ENCODE measurements at regions not wholly inside any gene's neighbourhood (a gene's known extent, or its start where the extent isn't known, plus 50 kb on each side); places are given as distances from the start of the nearest gene placed in this dataset.

DNA sequence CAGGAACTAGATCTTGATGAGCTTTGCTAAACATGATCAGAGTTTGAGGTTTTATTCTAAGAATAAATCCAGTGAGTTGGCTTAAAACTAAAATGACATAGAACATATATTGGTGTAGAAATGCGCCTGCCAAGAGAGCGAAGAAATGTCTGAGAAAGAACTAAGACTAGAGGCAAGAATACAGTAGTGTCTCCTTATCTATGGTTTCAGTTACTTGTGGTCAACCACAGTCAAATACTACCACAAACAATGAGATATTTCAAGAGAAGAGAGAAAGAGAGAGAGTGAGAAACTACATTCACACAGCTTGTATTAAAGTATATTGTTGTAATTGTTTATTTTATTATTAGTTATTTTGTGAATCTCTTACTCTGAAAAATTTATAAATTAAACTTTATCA is 254.4 kb upstream of the CDH10 start:
- DNase-seq (ENCODE audit: extremely low spot score), result no peak
- TF ChIP-seq, protein P1, sequence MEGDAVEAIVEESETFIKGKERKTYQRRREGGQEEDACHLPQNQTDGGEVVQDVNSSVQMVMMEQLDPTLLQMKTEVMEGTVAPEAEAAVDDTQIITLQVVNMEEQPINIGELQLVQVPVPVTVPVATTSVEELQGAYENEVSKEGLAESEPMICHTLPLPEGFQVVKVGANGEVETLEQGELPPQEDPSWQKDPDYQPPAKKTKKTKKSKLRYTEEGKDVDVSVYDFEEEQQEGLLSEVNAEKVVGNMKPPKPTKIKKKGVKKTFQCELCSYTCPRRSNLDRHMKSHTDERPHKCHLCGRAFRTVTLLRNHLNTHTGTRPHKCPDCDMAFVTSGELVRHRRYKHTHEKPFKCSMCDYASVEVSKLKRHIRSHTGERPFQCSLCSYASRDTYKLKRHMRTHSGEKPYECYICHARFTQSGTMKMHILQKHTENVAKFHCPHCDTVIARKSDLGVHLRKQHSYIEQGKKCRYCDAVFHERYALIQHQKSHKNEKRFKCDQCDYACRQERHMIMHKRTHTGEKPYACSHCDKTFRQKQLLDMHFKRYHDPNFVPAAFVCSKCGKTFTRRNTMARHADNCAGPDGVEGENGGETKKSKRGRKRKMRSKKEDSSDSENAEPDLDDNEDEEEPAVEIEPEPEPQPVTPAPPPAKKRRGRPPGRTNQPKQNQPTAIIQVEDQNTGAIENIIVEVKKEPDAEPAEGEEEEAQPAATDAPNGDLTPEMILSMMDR (IDR thresholded peaks at IDR 0.05; ENCODE audit: control extremely low read depth, extremely low read depth, low read depth, missing control alignments), result no peak
- ChIA-PET POLR2A (no interaction called here), CTCF (interaction anchor here (1.1 kb wide), 1 partner anchor 9 kb away, joined by 3 read pairs; no protein-coding TSS in a partner anchor)

DNA sequence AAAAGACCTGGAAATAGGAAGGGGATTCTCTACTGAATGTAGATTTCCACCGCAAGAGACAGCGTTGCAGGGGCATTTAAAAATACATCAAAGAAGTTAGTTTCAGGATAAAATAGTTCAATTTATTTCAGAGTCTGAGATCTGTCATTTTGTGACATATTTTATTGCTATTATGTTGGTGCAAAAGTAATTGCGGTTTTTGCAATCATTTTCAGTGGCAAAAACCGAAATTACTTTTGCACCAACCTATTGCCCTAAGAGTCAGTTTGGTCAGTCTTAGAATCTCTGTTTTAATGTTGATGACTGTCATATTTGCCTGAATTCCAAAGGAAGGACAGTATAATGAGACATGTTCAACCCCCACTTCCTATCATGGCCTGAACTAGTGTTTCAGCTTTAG is 219.5 kb upstream of the CDH10 start:
- DNase-seq (ENCODE audit: extremely low spot score), result no peak
- TF ChIP-seq, protein P1 (IDR thresholded peaks at IDR 0.05; ENCODE audit: control extremely low read depth, extremely low read depth, low read depth, missing control alignments), result no peak
- POLR2A ChIA-PET, result no interaction called here
- CTCF ChIA-PET, result no interaction called here

DNA sequence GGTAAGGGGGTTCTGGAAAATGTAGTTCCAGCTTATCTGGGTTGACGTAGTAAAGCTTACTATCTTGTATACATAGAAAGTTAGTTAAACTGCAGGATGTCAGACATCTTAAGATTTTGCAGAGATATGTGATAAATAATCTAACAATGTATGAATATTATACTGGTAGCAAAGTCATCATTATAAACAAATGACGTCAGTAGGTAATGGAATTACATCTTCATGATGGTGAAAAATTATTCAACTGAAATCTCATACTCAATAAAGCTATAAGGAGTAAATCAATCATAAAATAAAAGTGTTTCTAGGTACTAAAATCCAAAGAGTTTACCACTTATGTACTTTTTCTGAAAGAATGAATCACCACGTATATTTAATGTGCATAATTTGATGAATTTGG is 217.3 kb upstream of the CDH10 start:
- no peak for DNase-seq (ENCODE audit: extremely low spot score)
- ChIA-PET POLR2A (no interaction called here), CTCF (no interaction called here)
- TF ChIP-seq, protein P1 (IDR thresholded peaks at IDR 0.05; ENCODE audit: control extremely low read depth, extremely low read depth, low read depth, missing control alignments), result no peak

DNA sequence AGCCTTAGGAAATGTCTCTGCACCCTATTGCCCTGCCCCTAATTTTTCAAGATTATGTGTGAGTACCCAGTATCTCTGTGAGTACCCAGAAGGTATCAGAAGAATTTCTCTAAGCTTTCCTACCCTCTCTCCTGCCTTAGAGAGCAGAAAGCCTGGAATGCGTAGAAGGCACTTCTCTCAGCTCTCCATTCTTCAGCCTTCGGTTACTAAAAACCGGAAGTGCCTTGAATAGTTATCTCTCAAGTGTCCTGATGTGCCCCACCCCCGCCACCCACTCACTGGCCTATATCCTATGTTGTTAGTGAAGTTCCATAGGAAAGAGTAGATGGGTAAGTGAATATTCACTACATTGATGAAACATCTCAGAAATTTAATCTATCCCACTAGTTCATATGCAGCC is 210.7 kb upstream of the CDH10 start:
- CTCF ChIA-PET, result no interaction called here
- TF ChIP-seq, protein P1 (IDR thresholded peaks at IDR 0.05; ENCODE audit: control extremely low read depth, extremely low read depth, low read depth, missing control alignments), result no peak

DNA sequence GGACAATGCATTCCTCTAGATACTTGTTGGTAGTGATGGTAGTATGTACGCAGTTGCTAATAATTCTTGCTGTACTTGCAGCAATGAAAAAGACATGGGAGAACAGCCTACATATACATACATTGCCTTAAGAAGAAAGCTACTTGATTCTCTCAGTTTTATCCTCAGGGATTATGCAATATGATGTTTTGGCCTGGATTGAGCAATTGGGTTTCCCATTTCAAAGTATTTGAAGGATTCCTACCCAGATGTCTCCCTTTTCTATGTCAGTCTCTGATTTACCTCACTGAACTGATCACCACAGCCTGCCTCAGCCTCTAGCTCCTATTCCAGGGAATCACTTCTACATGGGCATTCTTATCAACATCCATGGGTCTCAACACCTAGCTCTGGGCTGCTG is 210.1 kb upstream of the CDH10 start:
- CTCF ChIA-PET, result no interaction called here
- POLR2A ChIA-PET, result no interaction called here
- no peak for DNase-seq (ENCODE audit: extremely low spot score)
- TF ChIP-seq, protein P1 (IDR thresholded peaks at IDR 0.05; ENCODE audit: control extremely low read depth, extremely low read depth, low read depth, missing control alignments), result no peak

More for the DNA sequence above, 210.7 kb upstream of the CDH10 start:
- POLR2A ChIA-PET, result no interaction called here
- DNase-seq (ENCODE audit: extremely low spot score), result no peak

DNA sequence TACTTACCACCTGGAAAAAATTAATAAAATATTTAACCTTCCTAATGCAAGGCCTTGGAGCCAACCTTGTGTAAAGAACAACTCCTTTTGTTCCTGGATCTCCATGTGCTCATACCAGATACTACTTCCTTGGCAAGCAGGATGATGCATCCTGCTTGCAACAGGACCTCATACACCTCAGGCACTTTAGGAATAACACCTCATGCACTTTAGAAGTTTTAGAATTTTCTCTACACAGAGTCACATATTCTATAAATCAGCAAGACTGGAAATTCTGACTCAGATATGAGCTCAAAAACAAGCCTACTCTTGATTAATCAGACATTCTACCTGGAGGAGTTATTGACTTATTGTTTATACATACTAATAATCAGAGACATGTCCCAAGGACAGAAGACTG is 209.6 kb upstream of the CDH10 start:
- no peak for DNase-seq (ENCODE audit: extremely low spot score)
- CTCF ChIA-PET, result no interaction called here
- POLR2A ChIA-PET, result no interaction called here
- TF ChIP-seq, protein P1 (IDR thresholded peaks at IDR 0.05; ENCODE audit: control extremely low read depth, extremely low read depth, low read depth, missing control alignments), result no peak

DNA sequence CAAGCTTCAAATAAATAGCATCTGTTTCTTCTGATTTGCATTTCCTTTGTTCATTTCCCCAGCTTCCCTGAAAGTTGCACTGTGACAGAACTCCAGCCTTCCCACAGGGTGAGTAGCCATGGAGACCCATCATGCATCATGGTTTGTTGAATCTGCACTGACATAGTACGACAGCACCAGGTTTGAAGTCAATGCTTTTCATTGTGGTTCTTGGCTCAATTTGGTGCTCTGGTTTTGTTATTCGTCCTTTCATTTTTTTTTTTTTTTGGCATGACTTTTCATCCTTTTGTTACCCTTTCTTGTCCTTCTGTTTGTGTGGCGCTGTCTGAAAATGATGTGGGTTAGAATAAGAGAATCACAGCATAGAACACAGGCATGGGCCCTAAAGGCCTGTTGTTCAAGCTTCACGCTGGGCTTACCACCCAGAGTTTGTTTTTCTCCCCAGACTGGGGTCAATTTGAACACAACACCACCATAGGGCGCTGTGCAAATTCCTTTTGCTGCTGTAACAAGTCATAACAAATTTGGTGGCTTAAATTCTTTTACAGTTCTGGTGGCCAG is 206.2 kb upstream of the CDH10 start:
- CTCF ChIA-PET, result no interaction called here
- TF ChIP-seq, protein P1 (IDR thresholded peaks at IDR 0.05; ENCODE audit: control extremely low read depth, extremely low read depth, low read depth, missing control alignments), result no peak
- no peak for DNase-seq (ENCODE audit: extremely low spot score)
- POLR2A ChIA-PET, result no interaction called here
